CD4-positive, alpha-beta T cell treated with Interferon gamma for 1 hour (primary cell): ENCODE measurements at regions not wholly inside any gene's neighbourhood (a gene's known extent, or its start where the extent isn't known, plus 50 kb on each side); places are given as distances from the start of the nearest gene placed in this dataset.

Experiments used
- DNase-seq: peaks from one replicate; pipeline ENCODE4 v3.0.0-alpha.2; 2020

GRCh38 chr17:45688353-45688752 is 95.8 kb upstream of the CRHR1 start:
- DNase-seq, result no peak

DNA sequence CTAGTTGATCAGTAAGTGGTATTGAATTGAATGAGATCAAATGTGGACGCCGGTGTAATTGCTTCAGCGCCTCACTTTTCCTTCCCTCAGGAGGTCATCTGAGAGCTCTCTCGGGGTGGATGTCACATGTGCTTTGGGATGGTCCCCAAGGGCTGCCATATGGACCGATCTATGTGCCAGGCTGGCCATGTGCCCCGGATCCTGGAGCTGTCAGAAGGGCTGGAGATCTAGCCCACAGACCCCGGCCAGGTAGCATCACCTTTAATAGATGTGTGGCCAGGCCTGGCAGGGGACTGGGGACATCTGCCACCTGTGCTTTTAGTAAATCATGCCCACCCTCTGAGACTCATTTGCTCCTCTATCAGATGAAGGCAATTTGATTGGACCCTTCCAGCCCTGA is 95.3 kb upstream of the CRHR1 start:
- no peak for DNase-seq

- DNase-seq, result no peak
These were observed 94.7 kb upstream of the CRHR1 start for GRCh38 chr17:45689451-45689850.

- no peak for DNase-seq
These were observed 93.4 kb upstream of the CRHR1 start for GRCh38 chr17:45690625-45691275.

DNA sequence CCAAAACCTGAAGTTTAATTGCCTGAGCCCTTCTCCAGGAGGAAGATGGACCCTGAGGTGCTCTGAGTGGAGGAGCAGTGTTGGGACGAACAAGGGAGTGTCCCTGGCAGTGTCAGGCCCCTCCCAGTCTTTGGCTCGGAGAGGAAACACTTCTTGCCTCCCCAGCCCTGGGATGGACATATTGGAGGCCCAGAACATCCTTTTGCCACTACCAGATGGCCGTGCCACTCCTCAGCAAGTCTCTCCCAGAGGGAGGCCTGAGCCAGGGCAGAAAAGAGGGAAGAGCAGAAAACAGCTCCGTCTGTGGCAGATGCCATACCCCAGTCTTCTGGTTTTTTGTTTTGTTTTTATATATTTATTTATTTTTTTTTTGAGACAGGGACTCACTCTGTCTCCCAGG is 91.5 kb upstream of the CRHR1 start:
- no peak for DNase-seq

GRCh38 chr17:45693792-45694191 is 90.3 kb upstream of the CRHR1 start:
- DNase-seq, result no peak

DNA sequence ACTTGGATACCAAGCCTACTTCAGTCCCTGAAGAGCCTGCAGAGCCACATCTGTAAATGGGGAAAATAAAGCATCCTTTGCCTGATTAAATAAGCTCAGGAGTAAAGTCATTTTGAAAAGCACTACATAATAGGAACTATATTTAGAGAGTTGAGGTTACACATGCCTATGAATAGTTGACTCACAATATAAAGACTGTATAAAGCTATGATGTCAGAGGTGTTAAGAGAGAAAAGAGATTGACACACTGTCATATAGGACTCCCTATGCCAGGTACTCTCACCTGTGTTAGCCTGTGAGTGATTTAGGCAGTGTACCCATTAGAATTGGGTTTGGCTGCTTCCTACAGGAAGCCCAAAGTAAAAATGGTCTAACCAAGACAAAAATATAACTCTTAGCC is 87.7 kb upstream of the CRHR1 start:
- no peak for DNase-seq

- no peak for DNase-seq
These were observed 87.0 kb upstream of the CRHR1 start for GRCh38 chr17:45697076-45697475.

- no peak for DNase-seq
These were observed 83.7 kb upstream of the CRHR1 start for GRCh38 chr17:45700171-45701090.

- no peak for DNase-seq
These were observed 81.4 kb upstream of the CRHR1 start for GRCh38 chr17:45702666-45703266.

- DNase-seq, result no peak
These were observed 80.8 kb upstream of the CRHR1 start for GRCh38 chr17:45703348-45703747.

GRCh38 chr17:45703806-45704205 is 80.3 kb upstream of the CRHR1 start:
- no peak for DNase-seq

- no peak for DNase-seq
These were observed 79.9 kb upstream of the CRHR1 start for GRCh38 chr17:45704251-45704650.

GRCh38 chr17:45705123-45706009 is 78.8 kb upstream of the CRHR1 start:
- DNase-seq, result no peak

DNA sequence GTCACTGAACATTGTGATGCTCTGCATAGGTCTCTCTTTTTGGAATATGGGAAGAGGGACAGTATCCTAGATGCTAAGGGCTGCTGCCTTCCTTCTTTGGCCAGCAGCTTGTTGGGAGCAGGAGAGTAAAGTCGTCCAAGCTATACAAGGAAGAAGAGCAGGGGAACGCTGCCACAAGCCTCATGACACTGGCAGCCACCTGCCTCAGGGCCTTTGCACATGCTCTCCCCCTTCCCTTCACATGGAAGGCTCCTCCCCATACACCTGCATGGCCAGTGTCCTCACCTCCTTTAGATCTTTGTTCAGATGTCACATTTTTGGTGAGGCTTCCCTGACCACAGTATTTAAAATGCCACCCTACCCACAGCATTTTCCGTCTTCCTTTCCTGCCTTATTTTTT is 78.1 kb upstream of the CRHR1 start:
- DNase-seq, result no peak

DNA sequence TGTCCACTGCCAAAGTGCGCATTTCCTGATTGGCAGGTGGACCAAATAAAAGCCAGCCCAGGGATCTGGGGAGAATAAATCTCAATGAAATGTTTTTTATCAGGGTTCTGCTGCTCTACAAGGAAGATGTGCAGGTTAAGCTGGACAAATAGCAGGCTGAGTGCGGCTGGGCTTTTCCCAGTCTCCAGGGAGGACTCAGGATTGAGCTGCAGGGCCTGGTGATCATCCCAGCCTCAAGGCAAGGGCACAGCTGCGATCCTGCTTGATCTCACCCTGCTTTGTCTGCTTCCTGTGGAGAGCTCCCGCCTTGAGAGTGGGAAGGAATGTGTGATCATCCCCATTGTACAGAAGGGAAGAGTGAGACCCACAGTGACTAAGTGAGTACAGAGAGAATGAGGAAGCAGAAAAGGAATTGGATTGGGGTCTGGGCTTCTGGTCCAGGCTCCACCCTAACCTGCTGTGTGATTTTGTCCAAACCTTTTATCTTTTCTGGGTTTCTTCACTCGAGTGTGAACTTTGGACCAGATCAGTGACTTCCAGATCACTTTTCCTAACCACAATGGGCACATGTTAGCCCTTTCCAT is 75.3 kb upstream of the CRHR1 start:
- no peak for DNase-seq

DNA sequence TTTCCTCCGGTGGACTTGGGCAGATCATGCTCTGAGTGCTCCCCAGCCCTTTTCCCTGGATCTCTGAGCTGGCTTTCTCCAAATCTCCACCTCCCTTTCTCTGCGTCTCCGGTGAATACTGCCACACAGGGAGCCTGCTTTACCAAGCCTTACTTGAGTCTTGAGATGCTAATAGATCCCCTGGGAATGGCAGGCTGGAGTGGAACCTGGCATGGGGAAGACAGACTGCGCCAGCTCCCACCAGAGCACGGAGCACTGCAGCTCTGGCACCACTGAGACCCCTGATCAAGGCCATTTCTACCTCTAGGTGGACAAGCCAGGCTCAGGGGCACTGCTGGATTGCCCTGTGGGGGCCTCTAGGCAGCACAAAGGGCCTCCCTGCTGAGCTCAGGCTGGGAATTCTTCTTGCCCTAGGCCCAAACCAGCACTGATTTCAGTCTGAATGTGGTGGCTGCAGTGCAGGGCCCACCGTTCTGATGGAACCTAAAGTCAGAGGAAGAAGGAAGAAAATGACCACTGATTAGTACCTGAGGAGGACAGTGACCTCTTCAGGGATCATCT is 74.3 kb upstream of the CRHR1 start:
- no peak for DNase-seq

- no peak for DNase-seq
These were observed 68.3 kb upstream of the CRHR1 start for GRCh38 chr17:45715787-45716186.

DNA sequence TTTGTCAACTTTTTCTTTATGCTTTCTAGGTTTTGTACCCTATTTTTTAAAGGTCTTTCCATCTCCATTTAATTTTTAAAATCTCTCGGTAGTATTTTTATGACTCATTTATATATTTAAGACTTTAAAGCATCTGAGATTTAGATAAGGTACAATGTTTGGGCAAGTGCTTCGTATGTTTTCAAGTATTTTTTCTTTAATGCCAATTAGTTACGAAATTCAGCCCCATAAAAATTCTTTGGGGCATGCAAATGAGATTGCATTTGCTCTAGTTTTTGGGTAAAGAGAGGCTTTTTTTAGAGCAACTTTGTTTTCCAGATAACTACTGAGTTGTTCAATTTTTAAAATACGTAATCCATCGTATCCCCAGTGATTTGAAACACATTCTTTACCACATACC is 65.3 kb upstream of the CRHR1 start:
- no peak for DNase-seq

DNA sequence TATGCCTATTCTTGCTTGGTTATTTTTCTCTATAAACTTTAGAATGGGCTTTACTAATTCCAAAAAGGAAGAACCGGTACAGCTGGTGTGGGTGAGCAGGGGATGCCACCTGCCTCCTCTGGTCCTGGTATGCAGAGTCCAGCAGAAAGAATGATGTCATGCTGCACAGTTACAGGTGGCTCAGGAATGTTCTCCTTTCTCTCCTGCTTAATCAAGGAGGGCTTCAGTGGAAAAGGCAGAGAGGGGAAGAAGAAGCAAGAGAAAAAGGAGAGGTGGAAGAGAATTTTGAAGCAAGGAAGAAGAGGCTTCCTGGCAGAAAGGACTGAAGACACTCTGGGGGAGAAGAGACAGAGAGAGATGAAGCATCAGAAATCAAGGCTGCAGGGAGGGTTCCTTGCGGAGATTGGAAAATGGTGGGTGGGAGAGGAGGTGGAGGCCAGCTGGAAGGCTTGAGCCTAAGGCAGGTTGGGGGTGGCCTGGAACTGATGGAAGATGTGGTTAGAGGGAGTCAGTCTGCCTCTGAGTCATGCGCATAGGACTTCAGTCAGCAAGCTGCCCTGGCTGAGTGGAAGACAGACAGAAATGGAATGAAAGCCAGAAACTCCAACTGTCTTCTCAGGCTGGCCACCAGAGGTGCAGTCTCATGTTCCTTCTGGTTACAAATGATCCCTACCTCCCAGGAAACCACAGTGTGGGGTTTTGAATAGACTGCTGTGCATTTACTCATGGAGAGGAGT is 64.6 kb upstream of the CRHR1 start:
- DNase-seq, result no peak

DNA sequence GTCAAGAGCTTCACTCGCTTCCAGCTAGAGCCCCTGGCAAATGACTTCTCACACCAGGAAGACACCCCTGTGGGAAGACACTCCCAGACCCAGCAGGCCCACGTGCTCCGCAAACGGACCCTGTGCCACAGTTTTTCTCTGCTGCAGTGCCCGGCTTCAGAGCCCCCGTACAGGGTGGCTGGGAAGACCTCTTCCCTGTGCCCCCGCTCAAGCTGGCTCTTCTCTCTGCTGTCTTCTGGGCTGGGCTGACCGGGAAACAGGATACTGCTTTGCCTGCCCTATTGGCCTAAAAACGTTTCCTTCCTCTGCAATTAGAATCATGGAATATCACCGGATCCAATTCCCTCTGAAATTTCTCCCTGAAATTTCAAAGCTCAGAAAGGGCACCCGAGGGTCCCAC is 63.7 kb upstream of the CRHR1 start:
- no peak for DNase-seq

DNA sequence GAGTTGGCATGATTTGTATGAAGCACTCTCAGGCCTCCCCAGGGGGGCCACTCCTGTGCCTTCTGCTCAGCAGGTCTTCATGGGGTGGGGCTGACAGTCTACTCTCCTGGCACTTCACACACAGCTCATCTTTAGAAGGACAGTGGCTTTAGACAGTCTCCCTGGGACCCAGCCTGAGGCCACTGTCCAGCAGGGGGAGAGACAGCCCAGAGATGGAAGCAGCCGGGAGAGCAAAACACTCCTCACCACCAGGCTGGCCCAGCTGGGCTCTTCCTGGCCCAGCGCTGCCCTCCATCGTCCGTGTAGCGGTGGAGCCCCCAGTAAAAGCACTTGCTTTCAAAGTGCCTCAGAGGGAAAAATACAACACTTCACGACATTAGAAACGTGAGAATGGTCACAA is 62.0 kb upstream of the CRHR1 start:
- no peak for DNase-seq
